H4 (cell line): ENCODE measurements at regions not wholly inside any gene's neighbourhood (a gene's known extent, or its start where the extent isn't known, plus 50 kb on each side); places are given as distances from the start of the nearest gene placed in this dataset.

Experiments
- DNase-seq: peaks from one replicate; pipeline ENCODE4 v3.0.0-alpha.2; 2015; ENCODE audit warnings: low spot score

- peak; percentile 18 for DNase-seq
Observed at GRCh38 chr2:14907014-14907612, 274.6 kb downstream of the LRATD1 start.

DNA sequence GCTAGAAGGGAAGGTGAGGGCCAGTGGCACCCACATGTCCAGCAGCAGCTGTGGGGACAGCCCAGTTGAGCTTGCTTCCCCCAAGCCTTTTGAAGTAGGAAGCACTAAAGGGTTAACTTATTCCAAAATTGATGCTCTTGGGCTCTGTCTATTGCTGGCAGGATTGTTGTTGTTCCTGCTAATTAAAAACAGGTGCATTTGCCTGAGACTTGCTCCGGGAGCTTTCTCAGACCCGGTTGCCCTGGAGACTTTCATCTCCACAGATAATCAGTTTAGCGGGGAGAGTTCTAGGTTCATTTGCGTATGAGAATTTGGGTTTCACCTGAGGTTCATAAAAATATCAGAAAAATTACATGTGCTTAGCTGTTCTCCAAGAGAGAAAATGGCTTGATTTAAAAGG is 277.3 kb downstream of the LRATD1 start:
- DNase-seq: no peak

DNA sequence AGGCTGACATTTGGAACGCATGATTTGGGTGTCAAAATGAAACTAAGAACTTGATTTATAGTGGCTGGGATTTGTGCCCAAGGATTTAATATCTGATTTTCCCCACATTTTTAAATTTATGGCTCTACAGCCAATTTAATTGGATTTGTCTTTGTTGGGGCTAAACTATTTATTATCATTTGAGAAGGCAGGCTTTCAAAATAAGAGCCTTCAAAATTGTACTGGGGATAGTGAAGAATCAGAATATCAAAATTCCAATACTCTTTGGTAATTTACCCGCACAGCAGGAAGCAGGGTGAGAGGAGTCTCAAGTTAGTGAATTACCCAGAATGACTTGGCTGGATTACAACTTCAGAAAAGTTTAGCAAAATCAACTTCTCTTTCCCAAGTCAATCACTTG is 278.1 kb downstream of the LRATD1 start:
- DNase-seq: no peak

GRCh38 chr2:14915983-14916382 is 283.5 kb downstream of the LRATD1 start:
- DNase-seq: no peak

GRCh38 chr2:14923820-14924580 is 291.5 kb downstream of the LRATD1 start:
- DNase-seq: no peak

DNA sequence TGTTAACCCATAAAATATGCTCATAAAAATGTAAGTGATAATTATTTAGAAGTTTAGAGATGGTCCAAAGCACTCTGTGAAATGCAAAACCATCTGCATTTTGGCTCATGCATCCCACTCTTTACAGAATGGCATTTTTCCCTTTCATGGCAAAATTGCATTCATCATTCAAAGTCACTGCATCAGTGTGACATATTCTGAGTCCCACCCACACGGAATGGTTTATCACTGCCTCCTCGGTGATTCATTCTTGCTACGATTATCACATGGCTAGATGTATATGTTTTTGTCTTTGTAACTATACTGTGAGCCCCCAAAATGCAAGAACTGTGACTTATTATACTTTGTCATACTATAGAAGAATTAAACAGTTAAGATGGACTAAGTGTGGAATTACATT is 293.0 kb downstream of the LRATD1 start:
- no peak for DNase-seq

GRCh38 chr2:14927021-14927564 is 294.6 kb downstream of the LRATD1 start:
- DNase-seq: no peak

- no peak for DNase-seq
Observed at GRCh38 chr2:14928056-14928455, 295.5 kb downstream of the LRATD1 start.

DNA sequence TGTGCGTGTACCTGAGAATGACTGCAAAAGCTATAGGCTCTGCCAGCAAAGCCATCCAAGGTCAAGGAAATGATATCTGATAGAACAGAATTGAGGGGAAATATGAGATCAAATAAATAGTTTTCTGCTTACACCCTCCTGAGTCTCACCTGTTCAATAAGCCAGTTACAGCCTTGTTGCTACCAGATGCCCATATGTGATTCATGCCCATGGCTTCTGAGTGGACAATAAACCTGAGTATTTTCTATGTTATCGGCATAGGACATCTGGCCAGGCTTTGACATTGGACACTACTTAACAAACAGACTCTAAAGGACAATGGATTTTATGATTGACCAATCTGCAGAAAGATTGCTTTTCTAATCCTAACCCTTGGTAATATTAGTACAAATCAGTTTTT is 297.9 kb downstream of the LRATD1 start:
- DNase-seq: no peak

GRCh38 chr2:14932285-14932684 is 299.8 kb downstream of the LRATD1 start:
- DNase-seq: no peak

GRCh38 chr2:14933753-14934152 is 301.2 kb downstream of the LRATD1 start:
- no peak for DNase-seq

DNA sequence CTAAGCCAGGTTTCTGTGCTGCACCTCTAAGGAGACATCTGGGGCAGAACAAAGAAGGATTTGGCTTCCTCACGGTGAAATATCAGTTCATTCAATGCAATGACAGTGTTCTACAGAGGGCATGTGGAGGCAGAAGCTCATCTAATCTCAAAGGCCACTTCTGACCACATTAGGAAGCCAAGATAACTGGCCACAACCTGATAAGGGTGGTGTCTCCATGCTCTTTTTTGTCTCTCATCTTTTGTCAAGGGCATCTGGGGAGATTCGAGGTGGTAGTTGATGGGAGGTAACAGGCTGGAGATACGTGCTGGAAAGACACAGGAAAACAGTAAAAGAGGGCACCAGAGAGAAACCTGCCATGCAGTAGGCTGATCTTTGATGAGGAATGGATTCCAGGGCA is 303.9 kb downstream of the LRATD1 start:
- no peak for DNase-seq

DNA sequence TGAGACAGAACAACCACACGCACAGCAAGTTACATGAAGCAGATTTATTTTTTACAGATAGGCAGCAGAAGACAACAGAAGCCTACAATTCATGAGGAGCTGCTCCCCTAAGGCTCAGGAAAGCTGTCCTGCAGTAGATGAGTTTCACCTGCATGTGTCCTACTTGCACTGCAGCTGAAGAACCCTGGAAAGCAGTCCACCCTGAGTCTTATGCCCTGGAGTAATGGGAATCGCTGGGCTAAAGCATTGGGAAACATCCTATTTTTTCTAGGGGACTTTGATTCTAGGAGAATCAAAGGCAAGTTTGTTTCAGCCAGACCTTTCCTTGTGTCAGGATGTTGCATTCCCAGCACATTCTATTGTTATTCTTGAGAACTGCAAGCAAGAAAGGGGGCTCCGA is 304.8 kb downstream of the LRATD1 start:
- no peak for DNase-seq

DNA sequence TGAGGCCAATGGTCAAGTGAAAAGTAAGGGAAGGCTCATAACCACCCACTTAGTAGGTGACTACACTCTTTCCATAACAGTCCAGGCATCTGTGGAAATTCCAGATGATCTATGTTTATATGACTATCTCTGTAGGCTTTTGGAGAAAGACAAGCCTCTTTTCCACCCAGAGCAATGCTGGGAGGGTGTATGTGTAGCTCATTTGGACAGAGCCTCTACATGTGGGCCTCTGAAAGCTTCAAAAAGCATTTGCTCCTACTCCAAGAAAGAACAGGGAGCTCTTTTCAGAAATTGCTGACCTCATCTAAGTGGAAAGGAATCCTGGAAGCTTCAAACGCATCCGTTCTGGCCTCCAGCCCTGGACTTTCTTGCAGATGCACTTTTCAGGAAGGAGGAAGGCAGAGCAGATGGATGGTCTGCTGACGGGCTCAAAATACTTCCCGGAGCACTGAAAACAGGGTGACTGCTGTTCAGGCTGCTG is 308.7 kb downstream of the LRATD1 start:
- DNase-seq: peak; percentile 5

DNA sequence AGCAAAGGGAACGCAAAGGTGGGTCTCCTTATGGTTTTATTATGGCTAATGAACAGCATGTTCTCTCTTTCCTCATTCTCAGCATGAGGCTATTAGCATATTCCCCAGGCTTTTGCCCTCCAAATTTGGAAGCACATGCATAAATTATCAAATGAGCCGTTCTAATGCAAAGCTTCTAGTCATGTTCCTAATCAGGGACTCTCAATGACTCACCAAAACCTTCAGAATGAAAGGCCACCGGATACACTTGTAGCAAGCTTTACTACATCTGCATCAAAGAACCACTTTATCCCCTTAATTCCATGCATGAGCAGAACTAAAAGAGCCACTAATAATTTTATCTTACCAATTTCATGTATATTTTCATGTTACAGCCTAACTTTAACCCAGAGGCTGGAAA is 310.5 kb downstream of the LRATD1 start:
- DNase-seq: no peak

DNA sequence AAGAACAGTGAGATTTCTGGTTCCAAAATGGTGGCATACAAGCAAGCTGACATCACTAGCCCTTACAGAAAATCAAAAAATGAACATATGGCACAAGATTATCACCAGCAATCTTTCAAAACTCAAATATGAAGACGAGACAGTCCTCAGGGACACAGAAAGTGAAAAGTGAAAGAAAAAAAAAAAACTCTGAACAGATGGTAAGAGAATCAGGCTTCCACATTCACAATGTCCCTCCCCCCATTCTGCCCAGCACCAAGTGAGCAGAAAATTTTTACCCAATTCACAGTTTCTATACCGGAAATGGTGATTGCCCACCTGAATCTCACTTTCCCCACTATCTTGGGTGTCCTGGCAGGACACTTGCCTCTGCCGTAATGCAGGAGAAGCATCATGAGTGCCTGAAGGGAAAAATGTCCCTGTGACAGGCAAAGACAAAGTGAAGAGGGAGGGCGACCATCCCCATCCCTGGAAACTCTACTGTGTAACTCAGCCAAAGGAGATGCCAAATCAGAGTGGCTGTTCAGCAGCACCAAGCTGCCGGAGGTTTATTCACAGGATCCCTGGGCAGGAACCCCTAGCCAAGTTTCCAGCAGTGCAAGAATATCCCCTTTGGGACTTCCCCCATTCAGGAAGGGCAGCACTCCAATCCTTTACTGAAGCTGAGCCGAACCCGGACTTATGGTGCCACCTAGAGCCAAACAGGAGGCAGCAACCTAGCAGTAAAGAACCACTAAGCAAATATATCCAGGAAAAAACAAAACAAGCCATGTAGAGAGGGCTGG is 312.2 kb downstream of the LRATD1 start:
- DNase-seq: peak; percentile 69

GRCh38 chr2:14951569-14952285 is 319.2 kb downstream of the LRATD1 start:
- no peak for DNase-seq

GRCh38 chr2:14952400-14952963 is 320.0 kb downstream of the LRATD1 start:
- DNase-seq: no peak

GRCh38 chr2:14960686-14961324 is 328.3 kb downstream of the LRATD1 start:
- DNase-seq: no peak

GRCh38 chr2:14967729-14968128 is 335.2 kb downstream of the LRATD1 start:
- DNase-seq: no peak

DNA sequence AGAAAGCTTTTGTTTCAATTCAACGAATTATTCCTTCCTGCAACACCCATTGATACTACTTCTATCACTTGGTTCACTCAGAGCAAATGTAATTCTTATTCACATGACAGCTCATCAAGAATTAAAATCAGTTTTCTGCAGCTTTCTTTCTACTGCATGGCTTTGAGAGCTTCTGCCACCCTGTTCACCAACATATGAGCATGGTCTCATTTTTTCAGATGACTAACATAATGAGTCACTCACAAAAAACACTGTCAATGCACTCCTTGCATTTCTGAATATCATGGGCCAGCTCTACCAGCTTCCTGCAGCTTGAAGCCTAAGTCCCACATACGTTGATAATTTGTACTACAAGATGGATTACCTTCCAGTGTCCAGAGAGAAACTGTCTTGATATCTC is 342.9 kb downstream of the LRATD1 start:
- no peak for DNase-seq
